ENCODE measurements at regions not wholly inside any gene's neighbourhood (a gene's known extent, or its start where the extent isn't known, plus 50 kb on each side); places are given as distances from the start of the nearest gene placed in this dataset.

GRCh38 chr20:20888266-20888656 lies 175.8 kb upstream of the RALGAPA2 start:
- Histone ChIP-seq H3K4me1 (no peaks in the 10 kb centered on the region), H3K9me3 (no peaks in the 10 kb centered on the region), H3K27ac (no peak overlapping the region), H3K27me3 (peaks cover 0 to 48% (median 28%) of the 10 kb centered on the region in 7 donors), H3K36me3 (no peaks in the 10 kb centered on the region), H3K4me3 (no peak overlapping the region)
- 91 to 93% methylated on average over 14 of the region's 14 CpGs for WGBS, 2 donors
- intact Hi-C loops (cut with DNase I), result no loop called here
- no peak for DNase-seq
- no peak for TF ChIP-seq CTCF (IDR thresholded peaks at IDR 0.05)
- ATAC-seq, result no peak

GRCh38 chr20:20887593-20888265 lies 175.3 kb upstream of the RALGAPA2 start:
- no peaks in the 10 kb centered on the region for H3K4me1 ChIP-seq
- no peak for DNase-seq
- intact Hi-C loops (cut with DNase I), result no loop called here
- H3K4me3 ChIP-seq, result no peak overlapping the region
- H3K36me3 ChIP-seq, result no peaks in the 10 kb centered on the region
- TF ChIP-seq CTCF (IDR thresholded peaks at IDR 0.05), result no peak
- 42 to 46% methylated on average over 19 of the region's 19 CpGs for WGBS, 2 donors
- no peaks in the 10 kb centered on the region for H3K9me3 ChIP-seq
- H3K27ac ChIP-seq, result no peak overlapping the region
- ATAC-seq, result no peak
- H3K27me3 ChIP-seq, result peaks cover 0 to 47% (median 28%) of the 10 kb centered on the region in 7 donors

- WGBS, 2 donors, result 78 to 79% methylated on average over 2 of the region's 2 CpGs
Measured at GRCh38 chr20:20881808-20882207, 169.4 kb upstream of the RALGAPA2 start.

GRCh38 chr20:20877079-20877478 lies 164.6 kb upstream of the RALGAPA2 start:
- no peak overlapping the region for H3K4me3 ChIP-seq
- H3K36me3 ChIP-seq, result no peaks in the 10 kb centered on the region
- DNase-seq (no peak), ATAC-seq (no peak)
- no peak overlapping the region for H3K27ac ChIP-seq
- TF ChIP-seq CTCF (IDR thresholded peaks at IDR 0.05), result no peak
- H3K9me3 ChIP-seq, result no peaks in the 10 kb centered on the region
- peaks cover 0 to 57% (median 38%) of the 10 kb centered on the region in 7 donors for H3K27me3 ChIP-seq
- WGBS, 2 donors, result 59 to 64% methylated on average over 2 of the region's 2 CpGs
- intact Hi-C loops (cut with DNase I), result loop anchor here in 1 of 10 donors (5.0 kb wide), 1 partner anchor 50 kb away; no protein-coding TSS in a partner anchor
- no peaks in the 10 kb centered on the region for H3K4me1 ChIP-seq

More at GRCh38 chr20:20881808-20882207, 169.4 kb upstream of the RALGAPA2 start:
- peaks cover 0 to 31% (median 6%) of the 10 kb centered on the region in 7 donors for H3K27me3 ChIP-seq
- H3K9me3 ChIP-seq, result no peaks in the 10 kb centered on the region
- intact Hi-C loops (cut with DNase I), result no loop called here
- H3K4me1 ChIP-seq, result no peaks in the 10 kb centered on the region
- no peak for DNase-seq
- TF ChIP-seq CTCF (IDR thresholded peaks at IDR 0.05), result no peak
- H3K27ac ChIP-seq, result no peak overlapping the region
- H3K36me3 ChIP-seq, result no peaks in the 10 kb centered on the region
- ATAC-seq, result no peak
- no peak overlapping the region for H3K4me3 ChIP-seq
